Femur (tissue), 1 donor: ENCODE measurements at regions not wholly inside any gene's neighbourhood (a gene's known extent, or its start where the extent isn't known, plus 50 kb on each side); places are given as distances from the start of the nearest gene placed in this dataset.

Experiments used
- DNase-seq: peaks from one replicate; pipeline ENCODE4 v3.0.0-alpha.2; 2017

- DNase-seq, result no peak
Observed at GRCh38 chrX:6693051-6693450, 158.1 kb upstream of the VCX3A start.

DNA sequence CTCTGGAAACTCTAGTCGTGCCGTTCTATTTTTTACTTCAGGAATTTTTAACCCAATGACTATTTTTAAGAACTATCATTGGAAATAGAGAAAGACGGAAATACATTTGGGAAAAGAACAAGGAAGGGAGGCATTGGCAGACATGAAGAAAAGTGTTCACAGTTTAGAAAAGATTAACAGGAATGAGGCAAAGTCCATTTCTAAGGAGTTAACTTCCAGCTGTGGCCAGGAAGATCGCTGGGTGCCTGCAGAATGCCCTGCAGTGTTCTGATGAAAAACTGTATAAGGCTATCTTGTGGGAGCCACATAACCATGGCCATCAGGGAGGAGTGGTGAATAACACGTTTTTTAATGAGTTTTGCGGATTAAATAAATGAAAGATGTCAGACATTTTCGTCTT, 150.6 kb upstream of the VCX3A start:
- no peak for DNase-seq

GRCh38 chrX:6683353-6683752, 148.4 kb upstream of the VCX3A start:
- no peak for DNase-seq

GRCh38 chrX:6681521-6682145, 146.7 kb upstream of the VCX3A start:
- DNase-seq, result no peak

GRCh38 chrX:6679988-6680387, 145.1 kb upstream of the VCX3A start:
- DNase-seq, result no peak

DNA sequence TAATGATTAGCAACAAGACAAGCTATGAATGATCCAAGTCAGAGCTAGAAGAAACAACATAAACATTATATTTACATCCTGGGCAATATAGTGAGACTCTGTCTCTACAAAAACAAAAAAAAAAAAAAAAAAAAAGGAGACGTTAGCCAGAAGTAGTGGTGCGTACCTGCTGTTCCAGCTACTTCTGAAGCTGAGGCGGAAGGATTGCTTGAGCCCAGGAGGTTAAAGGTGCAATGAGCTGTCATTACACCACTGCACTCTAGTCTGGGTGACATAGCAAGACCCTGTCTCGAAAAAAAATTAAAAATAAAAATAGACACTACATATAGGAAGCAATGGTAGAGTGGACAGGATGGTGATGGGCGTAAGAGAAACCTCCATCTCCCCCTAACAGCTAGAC, 144.6 kb upstream of the VCX3A start:
- no peak for DNase-seq

DNA sequence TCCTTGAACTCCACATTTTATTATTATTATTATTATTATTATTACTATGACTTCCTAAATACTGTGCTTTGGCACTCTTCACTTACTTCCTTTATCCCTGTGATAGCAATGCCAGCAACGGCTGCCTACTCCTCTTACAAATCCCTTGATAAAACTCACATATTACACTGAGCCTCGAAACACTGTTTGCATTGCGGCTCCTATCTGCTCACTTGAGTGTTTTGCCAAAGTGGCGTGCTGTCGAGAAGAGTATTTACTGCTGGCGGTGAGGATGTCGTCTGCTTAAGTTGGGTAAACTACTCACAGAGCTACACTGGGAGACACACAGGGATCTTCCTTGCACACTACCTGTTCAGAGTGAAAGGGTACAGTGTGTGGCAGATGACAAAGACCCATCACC, 143.4 kb upstream of the VCX3A start:
- DNase-seq, result no peak

DNA sequence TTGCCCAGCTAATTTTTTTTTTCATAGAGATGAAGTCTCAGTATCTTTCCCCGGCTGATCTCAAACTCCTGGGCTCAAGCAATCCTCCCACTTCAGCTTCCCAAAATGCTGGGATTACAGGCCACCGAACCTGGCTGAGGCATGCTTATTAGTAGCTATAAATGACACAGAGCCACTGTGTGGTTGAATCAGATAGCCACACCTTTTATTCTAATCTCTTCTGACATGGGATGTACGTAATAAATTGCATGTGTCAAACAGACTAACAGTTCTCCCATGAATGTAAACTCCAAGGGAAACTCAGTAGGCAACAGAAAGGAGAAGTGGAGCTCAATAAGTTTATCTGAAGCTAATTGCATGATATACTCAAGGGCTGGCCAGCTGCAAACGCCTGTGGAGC, 139.8 kb upstream of the VCX3A start:
- no peak for DNase-seq

DNA sequence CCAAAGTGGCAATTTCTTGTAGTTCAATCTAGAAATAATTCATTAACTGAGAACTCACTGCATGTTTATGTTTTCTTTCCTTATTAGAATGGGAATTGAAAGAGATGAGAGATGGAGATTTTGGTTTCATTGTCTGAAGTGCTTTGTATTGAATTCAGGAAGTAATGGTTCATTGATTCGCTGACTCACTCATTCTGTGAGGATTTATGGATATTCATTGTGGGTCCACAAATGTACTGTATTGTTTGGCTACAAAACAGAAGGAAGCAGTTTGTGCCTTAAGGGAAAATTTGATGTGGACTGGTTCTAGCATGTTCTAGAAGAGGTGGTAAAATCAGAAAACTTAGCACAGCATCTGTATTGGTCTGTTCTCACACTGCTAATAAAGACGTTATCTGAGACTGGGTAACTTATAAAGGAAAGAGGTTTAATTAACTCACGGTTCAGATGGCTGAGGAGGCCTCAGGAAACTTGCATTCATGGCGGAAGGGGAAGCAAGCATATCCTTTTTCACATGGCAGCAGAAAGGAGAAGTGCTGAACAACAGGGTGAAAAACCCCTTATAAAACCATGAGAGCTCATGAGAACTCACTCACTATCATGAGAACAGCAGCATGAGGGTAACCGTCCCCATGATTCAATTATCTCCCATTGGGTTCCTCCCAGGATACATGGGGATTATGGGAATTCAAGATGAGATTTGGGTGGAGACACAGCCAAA, 132.3 kb upstream of the VCX3A start:
- DNase-seq, result no peak

DNA sequence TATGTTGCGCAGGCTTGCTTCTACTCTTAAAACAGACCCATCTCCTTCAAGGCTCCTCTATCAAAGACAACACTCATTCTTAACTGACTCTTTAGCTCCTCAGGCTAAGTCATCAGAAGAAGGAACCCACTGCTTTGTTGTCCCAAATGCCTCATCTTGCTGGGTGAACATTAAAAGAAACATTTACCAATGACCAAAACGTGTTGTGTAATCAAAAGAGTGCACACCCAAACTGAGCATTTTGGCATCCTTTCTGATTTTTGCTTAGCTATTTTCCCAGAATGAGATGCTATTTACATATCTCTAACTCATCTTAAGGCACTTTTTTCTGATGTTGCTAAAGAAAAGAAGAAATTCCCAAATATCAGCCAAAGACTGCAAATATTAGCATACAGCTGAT, 131.7 kb upstream of the VCX3A start:
- no peak for DNase-seq

GRCh38 chrX:6661736-6662135, 126.8 kb upstream of the VCX3A start:
- no peak for DNase-seq

- no peak for DNase-seq
Observed at GRCh38 chrX:6660567-6661264, 125.8 kb upstream of the VCX3A start.

DNA sequence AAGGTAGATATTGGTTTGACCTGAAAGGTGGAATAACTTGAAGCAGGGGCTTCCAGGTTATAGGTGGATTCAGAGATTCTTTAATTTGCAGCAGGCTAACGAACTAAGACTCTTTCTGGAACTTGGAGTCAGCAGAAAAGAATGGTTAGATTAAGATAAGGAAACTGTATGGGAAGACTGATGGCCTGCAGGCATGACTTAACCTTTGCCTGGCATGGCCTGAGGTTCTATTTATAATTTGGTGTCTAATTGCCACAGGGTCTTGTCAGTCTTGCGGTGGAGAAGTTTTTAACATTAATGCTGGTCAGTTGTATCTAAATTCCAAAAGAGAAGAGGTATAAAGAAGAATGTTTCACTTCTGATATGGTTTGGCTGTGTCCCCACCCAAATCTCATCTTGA, 110.3 kb upstream of the VCX3A start:
- no peak for DNase-seq

DNA sequence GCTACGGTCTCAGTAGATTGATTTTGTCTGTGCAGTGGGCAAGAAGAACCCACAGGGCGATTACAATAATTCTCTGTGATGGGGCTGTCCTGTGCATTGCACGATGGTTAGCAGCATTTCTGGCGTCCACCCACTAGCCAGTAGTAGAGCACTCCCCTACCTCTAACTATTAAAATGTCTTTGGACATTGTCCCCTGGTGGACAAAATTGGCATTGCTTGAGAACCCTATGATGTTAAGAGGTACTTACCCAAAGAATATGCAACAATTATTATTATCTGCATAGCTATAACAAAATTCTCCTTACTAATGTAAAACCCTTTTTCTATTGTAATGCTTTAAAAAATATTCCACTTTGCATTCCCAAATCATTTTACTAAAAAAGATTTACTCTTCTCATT, 109.5 kb upstream of the VCX3A start:
- no peak for DNase-seq

DNA sequence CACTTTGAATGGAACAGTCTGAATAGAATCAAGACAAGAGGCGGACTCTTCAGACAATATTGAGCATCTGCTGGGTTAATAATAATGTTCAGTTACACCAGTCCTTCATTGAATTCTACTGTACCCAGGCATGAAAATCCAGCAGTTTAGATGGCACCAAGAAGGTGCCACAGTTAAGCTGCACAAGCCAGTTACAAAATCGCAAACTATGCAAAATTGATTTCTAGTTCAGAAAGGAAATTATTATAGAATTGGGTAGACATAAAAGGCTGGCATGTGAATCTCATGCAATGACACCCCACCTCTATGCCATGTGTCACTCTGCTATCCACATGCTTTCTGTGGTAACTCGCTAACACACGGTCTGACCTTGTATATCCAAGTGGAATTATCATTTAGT, 105.8 kb upstream of the VCX3A start:
- DNase-seq, result no peak

DNA sequence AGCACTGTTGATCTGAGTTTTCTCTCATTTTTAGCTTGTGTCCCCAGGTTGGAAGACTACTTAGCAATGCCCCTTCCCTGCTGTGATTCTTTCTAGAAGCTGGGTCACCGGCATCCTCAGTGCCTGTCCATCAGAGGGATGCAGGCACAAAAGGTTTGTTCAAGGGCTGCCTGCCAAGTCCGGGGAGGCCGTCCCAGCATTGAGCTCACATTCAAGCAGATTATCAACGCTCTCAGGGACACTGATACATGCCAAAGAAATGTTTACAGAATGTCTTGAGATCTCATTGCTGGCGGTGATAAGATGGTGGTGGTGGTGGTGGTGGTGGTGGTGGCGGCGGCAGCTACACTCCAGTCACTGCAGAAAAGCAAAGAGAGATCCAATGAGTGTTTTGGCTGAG, 79.6 kb upstream of the VCX3A start:
- DNase-seq, result no peak

DNA sequence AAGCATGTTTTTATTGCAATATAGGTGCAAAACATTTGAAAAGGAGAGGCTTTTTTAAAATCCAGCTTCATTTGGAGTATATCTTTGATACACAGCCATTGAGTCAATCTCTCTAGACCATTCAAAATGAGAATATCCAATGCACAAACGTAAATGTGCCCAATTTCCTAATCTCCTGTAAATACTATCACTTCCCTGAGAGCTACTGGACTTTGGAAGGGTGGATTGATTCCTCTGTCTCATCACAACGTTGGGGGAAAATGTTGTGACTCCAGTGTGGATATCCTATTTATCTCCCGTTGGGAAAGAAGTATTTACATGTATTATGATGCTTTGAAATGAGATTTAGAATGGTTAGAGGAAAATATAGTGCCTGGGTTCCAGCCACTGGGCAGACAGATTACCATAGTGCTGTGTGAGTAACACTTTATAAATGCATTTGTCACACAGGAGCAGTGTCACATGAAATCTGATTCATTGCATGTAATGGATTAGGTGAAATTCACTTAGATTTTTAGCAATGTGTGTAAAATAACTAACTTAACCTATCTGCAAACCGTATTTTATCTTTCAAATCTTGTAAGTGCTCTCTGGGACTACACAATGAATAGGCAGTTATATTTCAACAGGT, 64.4 kb upstream of the VCX3A start:
- no peak for DNase-seq
